ENCODE measurements at regions not wholly inside any gene's neighbourhood (a gene's known extent, or its start where the extent isn't known, plus 50 kb on each side); places are given as distances from the start of the nearest gene placed in this dataset.
A peak's percentile ranks its signal among the peaks of the same experiment; 100 is the strongest.
"Not testable (repeated sequence)": the region's sequence is repeated elsewhere in the genome, so short reads cannot be mapped to it uniquely, and the experiment has no call there.

DNA sequence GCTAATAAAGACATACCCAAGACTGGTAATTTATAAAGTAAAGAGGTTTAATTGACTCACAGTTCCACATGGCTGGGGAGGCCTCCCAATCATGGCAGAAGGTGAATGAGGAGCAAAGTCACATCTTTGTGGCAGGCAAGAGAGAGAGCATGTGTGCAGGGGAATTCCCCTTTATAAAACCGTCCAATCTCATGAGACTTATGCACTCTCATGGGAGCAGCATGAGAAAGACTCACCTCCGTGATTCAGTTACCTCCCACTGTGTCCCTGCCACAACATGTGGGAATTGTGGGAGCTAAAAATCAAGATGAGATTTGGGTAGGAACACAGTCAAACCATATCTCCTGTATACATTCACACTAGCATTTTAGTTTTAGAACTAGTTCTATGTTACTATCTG is 101.7 kb upstream of the NIPA1 start:
- not testable (repeated sequence) for H3K27ac ChIP-seq (ENCODE audit: low read depth, low read length); H3K9ac ChIP-seq (ENCODE audit: low read depth, low read length); H3K36me3 ChIP-seq (ENCODE audit: control insufficient read depth, insufficient read depth, low read length); H3K9me3 ChIP-seq (ENCODE audit: control insufficient read depth, insufficient read depth, low read length); H3K27me3 ChIP-seq (ENCODE audit: control insufficient read depth, insufficient read depth, low read length); H3K4me3 ChIP-seq (ENCODE audit: low read depth, low read length); H3K4me1 ChIP-seq (ENCODE audit: control insufficient read depth, insufficient read depth, low read length)

DNA sequence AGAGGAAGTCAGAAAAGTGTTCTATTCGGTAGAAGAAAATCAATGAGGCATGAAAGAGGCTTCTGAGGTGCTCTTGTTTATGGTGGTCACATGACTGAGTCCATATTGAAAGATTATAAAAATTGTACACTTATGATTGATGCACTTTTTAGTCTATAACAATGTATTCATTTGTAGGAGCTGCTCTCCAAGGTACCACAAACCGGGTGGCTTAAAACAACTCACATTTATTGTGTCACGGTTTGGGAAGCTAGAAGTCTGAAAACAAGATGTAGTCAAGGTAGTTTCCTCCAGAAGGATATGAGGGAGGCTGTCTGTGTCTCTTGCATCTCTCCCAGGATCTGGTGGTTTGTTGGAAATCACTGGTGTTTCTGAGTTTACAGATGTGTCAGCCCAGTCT is 86.6 kb upstream of the NIPA1 start:
- not testable (repeated sequence) for H3K27me3 ChIP-seq (ENCODE audit: control insufficient read depth, insufficient read depth, low read length); H3K36me3 ChIP-seq (ENCODE audit: control insufficient read depth, insufficient read depth, low read length); H3K4me3 ChIP-seq (ENCODE audit: low read depth, low read length); H3K9ac ChIP-seq (ENCODE audit: low read depth, low read length); H3K4me1 ChIP-seq (ENCODE audit: control insufficient read depth, insufficient read depth, low read length); H3K27ac ChIP-seq (ENCODE audit: low read depth, low read length); H3K9me3 ChIP-seq (ENCODE audit: control insufficient read depth, insufficient read depth, low read length)

DNA sequence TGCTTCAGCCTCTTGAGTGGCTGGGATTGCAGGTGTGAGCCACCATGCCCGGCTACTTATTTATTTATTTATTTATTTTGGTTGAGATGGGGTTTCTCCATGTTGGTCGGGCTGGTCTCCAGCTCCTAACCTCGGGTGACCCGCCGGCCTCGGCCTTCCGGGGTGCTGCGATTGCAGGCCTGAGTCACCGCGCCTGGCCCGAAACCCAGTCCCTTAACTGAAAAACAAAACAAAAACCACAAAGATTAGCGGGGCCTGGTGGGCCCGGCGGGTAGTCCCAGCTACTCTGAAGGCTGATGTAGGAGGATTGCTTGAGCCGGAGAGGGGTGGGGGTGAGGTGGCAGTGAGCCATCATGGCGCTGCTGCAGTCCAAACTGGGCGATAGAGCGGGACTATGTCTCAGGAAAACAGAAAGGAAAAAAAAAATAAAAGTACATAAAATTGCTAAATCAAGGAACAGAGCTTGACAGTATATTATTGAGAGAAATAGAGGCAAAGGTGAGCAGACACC is 75.6 kb upstream of the NIPA1 start:
- not testable (repeated sequence) for H3K4me1 ChIP-seq (ENCODE audit: control insufficient read depth, insufficient read depth, low read length); H3K9ac ChIP-seq (ENCODE audit: low read depth, low read length); H3K27ac ChIP-seq (ENCODE audit: low read depth, low read length); H3K36me3 ChIP-seq (ENCODE audit: control insufficient read depth, insufficient read depth, low read length); H3K4me3 ChIP-seq (ENCODE audit: low read depth, low read length); H3K9me3 ChIP-seq (ENCODE audit: control insufficient read depth, insufficient read depth, low read length)
- peaks cover 12% of the 10 kb centered on the region for H3K27me3 ChIP-seq (ENCODE audit: control insufficient read depth, insufficient read depth, low read length)

DNA sequence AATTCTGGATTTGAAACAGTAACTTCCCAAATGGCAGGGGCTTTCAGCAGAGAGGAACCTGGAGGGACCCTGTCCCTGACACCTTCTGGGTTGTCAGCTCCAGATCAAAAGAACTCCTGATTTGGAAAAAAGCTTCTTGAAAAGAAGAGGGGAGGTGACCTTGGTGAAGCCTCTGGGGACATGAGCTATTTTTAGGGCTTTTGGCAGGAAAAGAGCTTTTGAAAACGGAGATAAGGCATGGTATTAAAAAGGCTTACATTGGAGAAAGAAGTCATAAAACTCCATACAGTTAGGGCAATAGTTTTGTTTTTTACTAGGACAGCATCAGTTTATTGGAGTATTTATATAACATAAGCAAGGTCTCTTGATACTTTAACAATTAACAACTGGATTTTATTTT is 72.5 kb upstream of the NIPA1 start:
- not testable (repeated sequence) for H3K27ac ChIP-seq (ENCODE audit: low read depth, low read length); H3K9me3 ChIP-seq (ENCODE audit: control insufficient read depth, insufficient read depth, low read length); H3K36me3 ChIP-seq (ENCODE audit: control insufficient read depth, insufficient read depth, low read length); H3K9ac ChIP-seq (ENCODE audit: low read depth, low read length); H3K4me1 ChIP-seq (ENCODE audit: control insufficient read depth, insufficient read depth, low read length); H3K4me3 ChIP-seq (ENCODE audit: low read depth, low read length)
- peaks cover 12% of the 10 kb centered on the region for H3K27me3 ChIP-seq (ENCODE audit: control insufficient read depth, insufficient read depth, low read length)

DNA sequence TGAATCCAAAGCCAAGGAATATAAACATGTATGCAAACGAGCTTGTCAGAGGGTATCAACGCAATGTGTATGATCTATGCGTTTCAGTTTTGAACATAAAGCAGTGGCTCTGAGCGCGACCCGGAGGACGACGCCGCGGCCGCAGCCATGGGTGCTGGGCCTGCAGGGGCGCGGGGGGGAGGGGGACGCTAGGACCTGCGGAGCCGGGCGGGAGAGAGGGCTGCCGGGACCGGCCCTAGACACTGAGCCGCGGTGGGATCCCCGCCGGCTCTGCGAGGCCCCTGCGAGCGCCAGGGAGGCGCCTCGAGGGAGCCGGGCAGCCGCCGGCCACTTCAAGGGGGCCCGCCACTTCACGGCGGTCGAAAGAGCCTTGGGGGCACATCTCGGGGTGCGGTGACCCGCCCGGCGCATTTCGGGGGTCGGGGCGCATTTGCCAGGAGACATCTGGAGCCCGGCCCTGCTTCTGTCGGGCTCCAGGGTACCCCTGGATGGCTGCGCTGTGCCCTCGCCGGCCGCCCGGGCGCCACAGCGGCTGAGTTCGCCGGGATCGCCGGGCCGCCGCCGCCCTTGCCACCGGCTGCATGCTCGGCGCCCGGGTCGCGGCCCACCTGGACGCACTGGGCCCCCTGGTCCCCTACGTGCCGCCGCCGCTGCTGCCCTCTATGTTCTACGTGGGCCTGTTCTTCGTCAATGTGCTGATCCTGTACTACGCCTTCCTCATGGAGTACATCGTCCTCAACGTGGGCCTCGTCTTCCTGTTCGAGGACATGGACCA is 71.9 kb upstream of the NIPA1 start:
- not testable (repeated sequence) for H3K9ac ChIP-seq (ENCODE audit: low read depth, low read length); H3K36me3 ChIP-seq (ENCODE audit: control insufficient read depth, insufficient read depth, low read length); H3K9me3 ChIP-seq (ENCODE audit: control insufficient read depth, insufficient read depth, low read length); H3K27ac ChIP-seq (ENCODE audit: low read depth, low read length); H3K4me1 ChIP-seq (ENCODE audit: control insufficient read depth, insufficient read depth, low read length)
- peaks cover 12% of the 10 kb centered on the region for H3K27me3 ChIP-seq (ENCODE audit: control insufficient read depth, insufficient read depth, low read length)
- peak overlapping the region; percentile 48; the same call in 1 of the 2 replicates for H3K4me3 ChIP-seq (ENCODE audit: low read depth, low read length)

DNA sequence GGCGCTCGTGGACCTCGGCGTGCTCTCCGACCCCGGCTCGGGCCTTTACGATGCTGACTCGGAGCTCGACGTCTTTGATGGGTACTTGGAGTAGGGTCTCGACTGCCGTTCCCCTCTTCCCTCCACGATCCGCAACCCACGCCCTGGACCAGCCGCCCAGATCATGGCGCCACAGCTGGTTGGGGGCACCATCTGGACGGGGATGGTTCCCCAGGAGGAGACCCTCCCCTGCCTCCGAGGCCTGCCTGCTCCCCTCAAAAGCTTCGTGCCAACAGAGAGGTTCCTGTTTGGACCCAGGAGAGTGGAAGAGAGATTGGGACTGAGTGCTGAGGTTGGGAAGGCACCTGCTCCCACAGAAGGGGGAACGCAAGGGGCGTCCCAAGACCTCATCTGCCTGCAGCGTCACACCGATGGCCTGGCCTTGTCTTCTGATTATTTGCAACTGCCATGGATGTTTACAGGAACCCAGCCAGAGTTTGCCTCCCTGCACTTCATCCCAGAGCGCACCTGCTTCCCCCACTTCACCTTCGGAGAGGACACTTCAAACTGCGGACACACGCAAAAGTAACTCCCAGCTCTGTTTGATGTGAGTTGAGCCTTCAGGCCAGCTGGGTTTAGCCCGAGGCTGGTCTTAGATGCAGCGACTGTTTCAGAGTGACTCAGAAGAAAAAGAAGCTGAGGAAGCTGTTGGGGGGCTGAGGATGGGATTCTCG is 71.2 kb upstream of the NIPA1 start:
- peaks cover 12% of the 10 kb centered on the region for H3K27me3 ChIP-seq (ENCODE audit: control insufficient read depth, insufficient read depth, low read length)
- not testable (repeated sequence) for H3K9ac ChIP-seq (ENCODE audit: low read depth, low read length); H3K4me3 ChIP-seq (ENCODE audit: low read depth, low read length); H3K27ac ChIP-seq (ENCODE audit: low read depth, low read length); H3K36me3 ChIP-seq (ENCODE audit: control insufficient read depth, insufficient read depth, low read length); H3K4me1 ChIP-seq (ENCODE audit: control insufficient read depth, insufficient read depth, low read length); H3K9me3 ChIP-seq (ENCODE audit: control insufficient read depth, insufficient read depth, low read length)

DNA sequence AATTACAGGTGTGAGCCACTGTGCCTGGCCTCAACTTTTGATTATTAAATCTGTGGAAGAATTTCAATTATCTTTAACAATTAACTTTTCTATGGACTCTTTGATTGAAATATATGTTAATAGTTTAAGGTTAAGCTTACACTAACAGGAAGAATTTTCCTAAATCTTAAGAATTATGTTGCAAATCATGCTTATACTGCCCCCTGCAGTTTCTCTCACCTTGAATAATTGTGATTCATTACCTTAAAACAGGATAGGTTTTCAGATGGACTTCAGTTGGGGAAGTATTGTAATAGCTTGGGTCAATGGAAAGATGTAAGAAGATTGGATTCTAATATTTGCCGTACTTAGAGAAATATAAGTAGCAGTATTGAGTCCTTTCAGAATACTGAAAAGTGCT is 66.5 kb upstream of the NIPA1 start:
- H3K27me3 ChIP-seq (ENCODE audit: control insufficient read depth, insufficient read depth, low read length); H3K4me1 ChIP-seq (ENCODE audit: control insufficient read depth, insufficient read depth, low read length); H3K9ac ChIP-seq (ENCODE audit: low read depth, low read length); H3K4me3 ChIP-seq (ENCODE audit: low read depth, low read length); H3K27ac ChIP-seq (ENCODE audit: low read depth, low read length); H3K9me3 ChIP-seq (ENCODE audit: control insufficient read depth, insufficient read depth, low read length); H3K36me3 ChIP-seq (ENCODE audit: control insufficient read depth, insufficient read depth, low read length): not testable (repeated sequence)

DNA sequence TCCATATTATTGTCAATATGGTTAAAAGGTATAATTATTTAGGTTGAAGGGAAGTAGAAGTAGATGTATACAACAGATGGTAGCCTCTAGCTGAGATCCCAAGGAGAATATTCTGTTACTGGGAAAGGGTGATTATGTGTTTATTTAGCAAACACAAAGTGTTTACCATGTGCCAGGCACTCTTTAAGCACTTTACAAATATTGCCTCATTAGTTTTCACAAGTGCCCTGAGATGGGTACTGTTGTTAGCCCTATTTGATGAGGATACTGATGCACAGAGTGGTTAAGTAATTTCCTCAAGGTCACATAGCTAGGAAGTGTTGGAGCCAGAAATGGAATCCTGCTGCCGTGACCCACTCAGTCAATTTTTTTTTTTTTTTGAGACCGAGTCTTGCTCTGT is 60.3 kb upstream of the NIPA1 start:
- H3K4me3 ChIP-seq (ENCODE audit: low read depth, low read length); H3K36me3 ChIP-seq (ENCODE audit: control insufficient read depth, insufficient read depth, low read length); H3K9ac ChIP-seq (ENCODE audit: low read depth, low read length); H3K9me3 ChIP-seq (ENCODE audit: control insufficient read depth, insufficient read depth, low read length); H3K27me3 ChIP-seq (ENCODE audit: control insufficient read depth, insufficient read depth, low read length); H3K4me1 ChIP-seq (ENCODE audit: control insufficient read depth, insufficient read depth, low read length); H3K27ac ChIP-seq (ENCODE audit: low read depth, low read length): not testable (repeated sequence)

DNA sequence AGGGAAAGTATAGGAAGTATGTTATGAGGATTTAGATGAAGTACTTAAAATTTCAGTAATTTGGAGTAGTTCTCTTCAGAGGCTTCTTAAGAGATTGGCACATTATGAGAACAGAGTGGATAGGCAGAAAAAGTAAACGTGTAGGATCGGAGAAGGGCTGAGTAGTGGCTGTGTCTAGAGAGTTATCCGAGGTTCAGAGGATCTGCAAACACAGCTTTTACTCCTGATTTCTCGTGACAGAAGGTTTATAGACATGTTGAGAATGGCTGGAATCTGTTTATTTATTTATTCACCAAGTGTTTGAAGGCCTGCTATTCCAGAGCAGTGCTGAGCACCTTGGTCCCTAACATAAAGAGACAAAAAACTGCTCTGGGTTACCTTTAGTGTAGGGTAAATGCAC is 51.4 kb upstream of the NIPA1 start:
- not testable (repeated sequence) for H3K4me3 ChIP-seq (ENCODE audit: low read depth, low read length); H3K4me1 ChIP-seq (ENCODE audit: control insufficient read depth, insufficient read depth, low read length); H3K9ac ChIP-seq (ENCODE audit: low read depth, low read length)

DNA sequence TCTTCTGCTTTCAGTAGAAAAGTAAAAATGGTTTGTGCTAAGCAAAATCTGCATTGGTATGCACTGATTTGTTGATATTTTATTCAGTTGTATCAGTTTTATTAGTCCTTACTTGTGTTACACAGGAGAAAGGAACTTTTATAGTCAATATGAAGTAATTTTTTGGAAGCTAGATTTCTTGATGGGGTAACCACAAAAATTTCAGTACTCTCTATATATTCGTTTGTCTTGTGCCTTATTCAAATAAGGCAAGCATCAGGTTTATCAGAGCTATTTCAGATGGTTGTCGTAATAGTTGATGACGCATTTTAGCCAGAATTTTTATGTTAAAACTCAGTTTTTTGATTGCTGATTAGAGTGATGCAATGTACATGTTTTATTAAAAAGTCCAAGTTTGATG is 50.7 kb upstream of the NIPA1 start:
- Histone ChIP-seq H3K4me1 (ENCODE audit: control insufficient read depth, insufficient read depth, low read length) (no peaks in the 10 kb centered on the region), H3K9me3 (ENCODE audit: control insufficient read depth, insufficient read depth, low read length) (no peaks in the 10 kb centered on the region), H3K9ac (ENCODE audit: low read depth, low read length) (no peak overlapping the region), H3K27ac (ENCODE audit: low read depth, low read length) (no peak overlapping the region), H3K36me3 (ENCODE audit: control insufficient read depth, insufficient read depth, low read length) (no peaks in the 10 kb centered on the region), H3K27me3 (ENCODE audit: control insufficient read depth, insufficient read depth, low read length) (no peaks in the 10 kb centered on the region), H3K4me3 (ENCODE audit: low read depth, low read length) (no peak overlapping the region)

More for the DNA sequence above, 51.4 kb upstream of the NIPA1 start:
- H3K27ac ChIP-seq (ENCODE audit: low read depth, low read length); H3K27me3 ChIP-seq (ENCODE audit: control insufficient read depth, insufficient read depth, low read length); H3K9me3 ChIP-seq (ENCODE audit: control insufficient read depth, insufficient read depth, low read length); H3K36me3 ChIP-seq (ENCODE audit: control insufficient read depth, insufficient read depth, low read length): not testable (repeated sequence)

DNA sequence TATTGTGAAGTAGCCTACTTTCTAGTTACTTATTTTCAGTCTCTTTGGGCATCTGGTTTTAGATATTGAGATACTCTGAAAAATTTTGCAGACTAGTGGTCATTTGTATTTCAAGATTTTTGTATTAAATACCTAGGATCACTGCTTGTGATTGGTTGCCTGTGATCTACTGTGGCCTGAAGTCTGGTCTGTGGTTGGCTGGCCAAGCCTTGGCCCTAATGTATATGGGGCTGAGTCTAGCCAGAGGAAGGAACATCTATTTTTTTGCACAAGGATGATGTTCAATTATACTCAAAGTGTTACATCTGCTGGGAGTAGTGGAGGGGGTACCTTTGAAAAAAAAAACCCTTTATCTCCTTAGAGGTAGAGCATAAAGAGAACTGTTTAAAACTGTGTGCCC is 50.2 kb upstream of the NIPA1 start:
- not testable (repeated sequence) for H3K27ac ChIP-seq (ENCODE audit: low read depth, low read length); H3K4me1 ChIP-seq (ENCODE audit: control insufficient read depth, insufficient read depth, low read length); H3K9ac ChIP-seq (ENCODE audit: low read depth, low read length); H3K4me3 ChIP-seq (ENCODE audit: low read depth, low read length); H3K27me3 ChIP-seq (ENCODE audit: control insufficient read depth, insufficient read depth, low read length); H3K9me3 ChIP-seq (ENCODE audit: control insufficient read depth, insufficient read depth, low read length); H3K36me3 ChIP-seq (ENCODE audit: control insufficient read depth, insufficient read depth, low read length)

All from HUES48 (cell line).